ENCODE measurements at regions not wholly inside any gene's neighbourhood (a gene's known extent, or its start where the extent isn't known, plus 50 kb on each side); places are given as distances from the start of the nearest gene placed in this dataset.

- TF ChIP-seq POLR2A (IDR thresholded peaks at IDR 0.05) (no peak), CTCF (IDR thresholded peaks at IDR 0.05) (no peak)
Measured at GRCh38 chr12:118714500-118714899, 266.8 kb upstream of the SRRM4 start.
